ENCODE measurements at regions not wholly inside any gene's neighbourhood (a gene's known extent, or its start where the extent isn't known, plus 50 kb on each side); places are given as distances from the start of the nearest gene placed in this dataset.

DNA sequence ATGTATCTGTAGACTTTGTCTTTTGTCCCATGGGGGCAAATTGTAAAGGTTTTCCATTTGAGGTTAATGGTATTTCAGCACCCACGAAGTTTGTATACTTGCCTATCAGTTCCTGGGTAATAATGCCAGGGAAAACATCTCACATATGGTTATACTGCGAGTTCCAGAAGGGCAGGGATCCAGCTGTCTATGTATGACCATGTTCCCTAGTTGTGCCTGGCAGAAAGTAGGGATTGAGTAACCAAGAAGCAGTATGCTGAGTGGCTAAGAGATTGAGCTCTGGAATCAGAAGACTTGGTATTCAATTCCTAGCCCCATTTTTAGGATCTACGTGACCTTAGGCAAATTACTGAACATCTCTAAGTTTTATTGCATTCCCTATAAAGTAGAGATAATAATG is 173.2 kb upstream of the PWP1 start:
- H3K4me3 ChIP-seq = no peak overlapping the region
- no peak overlapping the region for H3K27ac ChIP-seq
- no peak for DNase-seq
- H3K9me3 ChIP-seq = no peaks in the 10 kb centered on the region
- 54 to 80% methylated on average over 3 of the region's 3 CpGs for WGBS, 2 donors
- intact Hi-C loops (cut with DNase I; ENCODE audit: low total_unique reads) = no loop called here
- no peaks in the 10 kb centered on the region for H3K27me3 ChIP-seq
- no peaks in the 10 kb centered on the region for H3K36me3 ChIP-seq (ENCODE audit: low read depth, missing control alignments)
- no peak for TF ChIP-seq POLR2A (IDR thresholded peaks at IDR 0.05)
- TF ChIP-seq, protein P1, sequence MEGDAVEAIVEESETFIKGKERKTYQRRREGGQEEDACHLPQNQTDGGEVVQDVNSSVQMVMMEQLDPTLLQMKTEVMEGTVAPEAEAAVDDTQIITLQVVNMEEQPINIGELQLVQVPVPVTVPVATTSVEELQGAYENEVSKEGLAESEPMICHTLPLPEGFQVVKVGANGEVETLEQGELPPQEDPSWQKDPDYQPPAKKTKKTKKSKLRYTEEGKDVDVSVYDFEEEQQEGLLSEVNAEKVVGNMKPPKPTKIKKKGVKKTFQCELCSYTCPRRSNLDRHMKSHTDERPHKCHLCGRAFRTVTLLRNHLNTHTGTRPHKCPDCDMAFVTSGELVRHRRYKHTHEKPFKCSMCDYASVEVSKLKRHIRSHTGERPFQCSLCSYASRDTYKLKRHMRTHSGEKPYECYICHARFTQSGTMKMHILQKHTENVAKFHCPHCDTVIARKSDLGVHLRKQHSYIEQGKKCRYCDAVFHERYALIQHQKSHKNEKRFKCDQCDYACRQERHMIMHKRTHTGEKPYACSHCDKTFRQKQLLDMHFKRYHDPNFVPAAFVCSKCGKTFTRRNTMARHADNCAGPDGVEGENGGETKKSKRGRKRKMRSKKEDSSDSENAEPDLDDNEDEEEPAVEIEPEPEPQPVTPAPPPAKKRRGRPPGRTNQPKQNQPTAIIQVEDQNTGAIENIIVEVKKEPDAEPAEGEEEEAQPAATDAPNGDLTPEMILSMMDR (IDR thresholded peaks at IDR 0.05) = no peak
- no peaks in the 10 kb centered on the region for H3K4me1 ChIP-seq

DNA sequence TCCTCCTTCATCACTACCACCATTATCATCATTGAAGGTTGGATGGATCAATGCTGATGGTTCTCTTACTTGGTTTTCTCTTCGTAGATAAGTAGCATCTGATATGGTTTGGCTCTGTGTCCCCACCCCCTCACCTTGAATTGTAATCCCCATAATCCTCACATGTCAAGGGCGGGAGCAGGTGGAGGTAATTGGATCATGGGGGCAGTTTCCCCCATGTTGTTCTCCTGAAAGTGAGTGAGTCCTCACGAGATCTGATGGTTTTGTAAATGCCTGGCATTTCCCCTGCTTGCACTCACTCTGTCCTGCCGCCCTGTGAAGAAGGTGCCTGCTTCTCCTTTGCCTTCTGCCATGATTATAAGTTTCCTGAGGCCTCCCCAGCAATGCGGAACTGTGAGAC is 172.4 kb upstream of the PWP1 start:
- Histone ChIP-seq H3K27me3 (no peaks in the 10 kb centered on the region), H3K36me3 (ENCODE audit: low read depth, missing control alignments) (no peaks in the 10 kb centered on the region), H3K9me3 (no peaks in the 10 kb centered on the region), H3K4me1 (no peaks in the 10 kb centered on the region), H3K4me3 (no peak overlapping the region), H3K27ac (no peak overlapping the region)
- no peak for DNase-seq
- intact Hi-C loops (cut with DNase I; ENCODE audit: low total_unique reads) = no loop called here
- no peak for TF ChIP-seq POLR2A (IDR thresholded peaks at IDR 0.05)
- TF ChIP-seq, protein P1 (IDR thresholded peaks at IDR 0.05) = no peak
- 69 to 82% methylated on average over 5 of the region's 5 CpGs for WGBS, 2 donors

DNA sequence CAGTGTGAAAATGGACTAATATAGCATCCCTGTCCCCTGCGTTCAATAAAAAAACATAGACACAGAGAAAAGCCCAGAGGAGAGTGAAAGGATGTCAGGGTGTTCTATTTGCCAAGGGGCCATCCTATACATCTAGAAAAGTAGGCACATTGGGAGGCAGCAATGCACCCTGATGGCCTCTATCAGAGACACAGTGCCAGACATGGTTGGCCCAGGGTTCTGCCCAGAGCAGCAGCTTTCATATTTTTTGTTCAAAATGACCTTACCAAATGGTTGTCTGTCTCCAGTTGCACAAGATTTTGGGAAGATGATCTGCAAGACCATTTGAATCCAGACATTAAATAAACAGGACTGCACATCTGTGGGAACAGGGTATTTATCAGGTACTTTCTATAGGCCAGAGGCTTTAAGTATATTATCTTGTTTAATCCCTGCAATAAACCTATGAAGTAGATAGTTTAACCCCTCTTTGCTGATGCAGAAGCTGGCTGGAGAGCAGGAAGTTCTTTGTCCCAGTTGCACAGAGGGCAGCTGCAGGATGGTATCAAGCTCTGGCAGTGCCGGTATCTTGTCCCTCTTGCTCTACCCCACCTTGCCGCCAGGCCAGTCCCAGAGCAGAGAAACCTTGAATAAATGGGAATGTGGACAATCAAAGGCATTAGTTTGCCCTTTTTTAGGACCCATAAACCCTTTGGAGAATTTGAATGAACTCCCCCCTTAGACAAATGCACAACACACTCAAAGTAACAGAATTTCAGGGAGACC is 171.8 kb upstream of the PWP1 start:
- no peak overlapping the region for H3K27ac ChIP-seq
- intact Hi-C loops (cut with DNase I; ENCODE audit: low total_unique reads) = no loop called here
- no peaks in the 10 kb centered on the region for H3K36me3 ChIP-seq (ENCODE audit: low read depth, missing control alignments)
- no peaks in the 10 kb centered on the region for H3K27me3 ChIP-seq
- DNase-seq = no peak
- H3K4me3 ChIP-seq = no peak overlapping the region
- no peak for TF ChIP-seq POLR2A (IDR thresholded peaks at IDR 0.05)
- TF ChIP-seq, protein P1 (IDR thresholded peaks at IDR 0.05) = no peak
- WGBS, 2 donors = 88 to 100% methylated on average over 3 of the region's 3 CpGs
- no peaks in the 10 kb centered on the region for H3K9me3 ChIP-seq
- no peaks in the 10 kb centered on the region for H3K4me1 ChIP-seq

DNA sequence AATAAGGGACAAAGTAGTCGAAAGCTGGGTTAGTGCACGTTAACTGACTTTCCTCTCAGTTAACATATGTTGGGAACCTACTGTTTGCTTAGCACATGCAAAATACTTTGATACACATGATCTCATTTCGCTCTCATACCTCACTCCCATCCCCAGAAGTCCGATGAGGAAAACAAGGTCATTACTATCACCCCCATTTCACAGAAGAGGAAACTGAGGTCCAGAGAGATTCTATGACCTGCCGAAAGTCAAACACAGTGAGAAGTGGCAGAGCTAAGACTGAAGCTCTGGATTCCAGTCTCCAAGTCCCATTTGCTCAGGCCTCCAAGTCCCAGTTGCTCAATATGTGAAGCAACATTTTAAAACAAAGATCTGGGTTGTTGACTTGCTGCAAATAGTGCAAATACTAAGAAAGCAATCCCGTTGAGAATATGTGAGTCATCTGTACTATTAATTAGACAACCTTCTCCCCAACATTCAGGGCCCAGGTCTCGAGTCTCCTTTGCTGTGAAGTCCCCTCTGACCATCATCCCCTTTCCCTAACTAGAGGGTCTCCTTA is 170.6 kb upstream of the PWP1 start:
- TF ChIP-seq POLR2A (IDR thresholded peaks at IDR 0.05) = no peak
- TF ChIP-seq, protein P1 (IDR thresholded peaks at IDR 0.05) = no peak
- Histone ChIP-seq H3K4me1 (no peaks in the 10 kb centered on the region), H3K9me3 (no peaks in the 10 kb centered on the region), H3K4me3 (no peak overlapping the region), H3K27me3 (no peaks in the 10 kb centered on the region), H3K27ac (no peak overlapping the region), H3K36me3 (ENCODE audit: low read depth, missing control alignments) (no peaks in the 10 kb centered on the region)
- WGBS, 2 donors = 89 to 95% methylated on average over 7 of the region's 7 CpGs
- no peak for DNase-seq
- intact Hi-C loops (cut with DNase I; ENCODE audit: low total_unique reads) = no loop called here

Data from testis (tissue), 2 donors.